22Rv1 (cell line): ENCODE measurements at regions not wholly inside any gene's neighbourhood (a gene's known extent, or its start where the extent isn't known, plus 50 kb on each side); places are given as distances from the start of the nearest gene placed in this dataset.

Experiments
- ZFX ChIP-seq: fragments of 450-650 bp; IDR thresholded peaks from 2 replicates; pipeline ENCODE4 v1.6.1; 2017; ENCODE audit warnings: antibody characterized with exemption, borderline replicate concordance
- TF ChIP-seq, protein P1 (sequence below): fragments of 450-650 bp; IDR thresholded peaks from 2 replicates; pipeline ENCODE4 v1.5.1; 2017; ENCODE audit warnings: mild to moderate bottlenecking

DNA sequence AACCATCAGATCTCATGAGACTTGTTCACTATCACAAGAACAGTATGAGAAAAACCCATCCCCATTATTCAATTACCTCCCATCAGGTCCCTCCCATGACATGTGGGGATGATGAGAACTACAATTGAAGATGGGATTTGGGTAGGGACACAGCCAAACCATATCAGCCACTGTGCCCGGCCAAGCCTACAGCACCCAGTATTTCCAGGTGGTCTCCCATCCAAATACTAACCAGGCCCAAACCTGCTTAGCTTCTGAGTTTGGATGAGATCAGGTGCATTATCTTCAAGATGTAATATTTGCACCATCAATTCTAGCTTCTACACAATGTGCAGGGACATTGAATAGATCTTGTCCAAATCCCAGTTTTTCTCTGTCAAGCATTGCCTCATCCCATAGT, 196.9 kb downstream of the BAMBI start:
- TF ChIP-seq, protein P1, sequence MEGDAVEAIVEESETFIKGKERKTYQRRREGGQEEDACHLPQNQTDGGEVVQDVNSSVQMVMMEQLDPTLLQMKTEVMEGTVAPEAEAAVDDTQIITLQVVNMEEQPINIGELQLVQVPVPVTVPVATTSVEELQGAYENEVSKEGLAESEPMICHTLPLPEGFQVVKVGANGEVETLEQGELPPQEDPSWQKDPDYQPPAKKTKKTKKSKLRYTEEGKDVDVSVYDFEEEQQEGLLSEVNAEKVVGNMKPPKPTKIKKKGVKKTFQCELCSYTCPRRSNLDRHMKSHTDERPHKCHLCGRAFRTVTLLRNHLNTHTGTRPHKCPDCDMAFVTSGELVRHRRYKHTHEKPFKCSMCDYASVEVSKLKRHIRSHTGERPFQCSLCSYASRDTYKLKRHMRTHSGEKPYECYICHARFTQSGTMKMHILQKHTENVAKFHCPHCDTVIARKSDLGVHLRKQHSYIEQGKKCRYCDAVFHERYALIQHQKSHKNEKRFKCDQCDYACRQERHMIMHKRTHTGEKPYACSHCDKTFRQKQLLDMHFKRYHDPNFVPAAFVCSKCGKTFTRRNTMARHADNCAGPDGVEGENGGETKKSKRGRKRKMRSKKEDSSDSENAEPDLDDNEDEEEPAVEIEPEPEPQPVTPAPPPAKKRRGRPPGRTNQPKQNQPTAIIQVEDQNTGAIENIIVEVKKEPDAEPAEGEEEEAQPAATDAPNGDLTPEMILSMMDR = no peak
- TF ChIP-seq ZFX = no peak
